Stimulated activated naive CD8-positive, alpha-beta T cell treated with anti-CD3 and anti-CD28 coated beads, Interleukin-15, Interleukin-2, amounts not matched to agents 100 ng/mL and 50 ng/mL, for 24 hours (primary cell): ENCODE measurements at regions not wholly inside any gene's neighbourhood (a gene's known extent, or its start where the extent isn't known, plus 50 kb on each side); places are given as distances from the start of the nearest gene placed in this dataset.

Experiments used
- H3K27ac Mint-ChIP-seq: one replicate; pipeline ENCODE4 v1.8.0; 2021; ENCODE audit warnings: mild to moderate bottlenecking, mixed read lengths
- H3K27me3 Mint-ChIP-seq: one replicate; pipeline ENCODE4 v1.8.0; 2021; ENCODE audit warnings: mixed read lengths
- H3K36me3 Mint-ChIP-seq: one replicate; pipeline ENCODE4 v1.8.0; 2021; ENCODE audit warnings: low read depth, mixed read lengths
- H3K4me1 Mint-ChIP-seq: one replicate; pipeline ENCODE4 v1.8.0; 2021; ENCODE audit warnings: low read depth, mixed read lengths
- H3K4me3 Mint-ChIP-seq: one replicate; pipeline ENCODE4 v1.8.0; 2021; ENCODE audit warnings: mild to moderate bottlenecking, mixed read lengths
- H3K9me3 Mint-ChIP-seq: one replicate; pipeline ENCODE4 v1.8.0; 2021; ENCODE audit warnings: mixed read lengths

- Mint-ChIP-seq H3K4me3 (no peak overlapping the region), H3K4me1 (no peaks in the 10 kb centered on the region), H3K9me3 (peaks cover 3% of the 10 kb centered on the region), H3K27ac (no peak overlapping the region), H3K36me3 (no peaks in the 10 kb centered on the region), H3K27me3 (peaks cover 11% of the 10 kb centered on the region)
Measured at GRCh38 chr1:5758000-5758858, 234.0 kb downstream of the NPHP4 start.

GRCh38 chr1:5757187-5757805, 234.9 kb downstream of the NPHP4 start:
- no peak overlapping the region for H3K4me3 Mint-ChIP-seq
- no peaks in the 10 kb centered on the region for H3K36me3 Mint-ChIP-seq
- H3K4me1 Mint-ChIP-seq = no peaks in the 10 kb centered on the region
- H3K9me3 Mint-ChIP-seq = peaks cover 2% of the 10 kb centered on the region
- H3K27ac Mint-ChIP-seq = no peak overlapping the region
- peaks cover 9% of the 10 kb centered on the region for H3K27me3 Mint-ChIP-seq

GRCh38 chr1:5756434-5757186, 235.6 kb downstream of the NPHP4 start:
- Mint-ChIP-seq H3K9me3 (peaks cover 2% of the 10 kb centered on the region), H3K27ac (no peak overlapping the region), H3K4me3 (no peak overlapping the region), H3K4me1 (no peaks in the 10 kb centered on the region), H3K36me3 (no peaks in the 10 kb centered on the region), H3K27me3 (peaks cover 2% of the 10 kb centered on the region)

GRCh38 chr1:5755552-5756125, 236.6 kb downstream of the NPHP4 start:
- no peaks in the 10 kb centered on the region for H3K36me3 Mint-ChIP-seq
- H3K4me3 Mint-ChIP-seq = no peak overlapping the region
- no peak overlapping the region for H3K27ac Mint-ChIP-seq
- H3K4me1 Mint-ChIP-seq = no peaks in the 10 kb centered on the region
- H3K27me3 Mint-ChIP-seq = no peaks in the 10 kb centered on the region
- peaks cover 2% of the 10 kb centered on the region for H3K9me3 Mint-ChIP-seq

- peaks cover 2% of the 10 kb centered on the region for H3K27me3 Mint-ChIP-seq
- H3K4me1 Mint-ChIP-seq = no peaks in the 10 kb centered on the region
- H3K9me3 Mint-ChIP-seq = no peaks in the 10 kb centered on the region
- H3K27ac Mint-ChIP-seq = no peak overlapping the region
- H3K4me3 Mint-ChIP-seq = no peak overlapping the region
- no peaks in the 10 kb centered on the region for H3K36me3 Mint-ChIP-seq
Measured at GRCh38 chr1:5754817-5755551, 237.2 kb downstream of the NPHP4 start.

DNA sequence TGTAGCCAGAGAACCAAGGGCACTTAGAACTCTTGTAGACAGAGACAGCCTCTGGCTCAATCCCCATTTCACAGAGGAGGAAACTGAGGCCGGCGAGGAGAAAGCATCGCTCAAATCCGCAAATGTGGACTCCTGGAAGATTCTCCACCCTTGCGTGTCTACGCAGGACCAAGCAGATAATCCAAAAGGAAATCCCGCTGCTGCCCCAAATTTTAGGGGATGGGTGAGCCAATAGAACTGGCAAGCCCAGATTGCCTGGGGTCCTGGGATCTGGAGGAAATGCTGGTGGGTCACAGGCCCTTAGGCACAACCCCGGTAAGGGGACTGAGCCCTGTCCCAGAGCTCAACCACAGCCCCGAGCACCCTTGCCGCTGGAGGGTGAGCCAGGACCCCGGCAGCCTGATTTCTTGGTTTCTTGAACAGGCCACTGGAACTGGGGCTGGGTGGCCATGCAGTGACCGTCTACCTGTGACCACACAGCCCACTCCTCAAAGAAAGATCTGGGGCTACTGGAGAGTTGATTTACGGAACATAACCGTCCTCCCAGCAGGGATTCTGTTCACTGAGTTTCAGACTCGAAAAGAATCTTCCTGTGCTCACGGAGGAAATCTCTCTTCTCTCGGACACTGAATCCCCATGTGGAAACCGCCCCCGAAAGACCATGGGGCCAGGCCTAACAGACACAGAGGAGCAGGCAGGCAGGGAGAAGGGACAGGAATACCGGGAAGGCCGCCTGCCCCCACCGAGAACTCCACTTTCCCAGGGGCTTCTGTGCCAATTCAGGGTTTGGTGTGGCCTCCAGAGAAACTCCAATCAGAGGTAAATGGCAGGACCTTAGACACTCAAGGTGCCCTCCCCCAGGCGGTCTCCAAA, 238.4 kb downstream of the NPHP4 start:
- no peak overlapping the region for H3K4me3 Mint-ChIP-seq
- H3K27me3 Mint-ChIP-seq = peaks cover 5% of the 10 kb centered on the region
- H3K4me1 Mint-ChIP-seq = no peaks in the 10 kb centered on the region
- H3K36me3 Mint-ChIP-seq = no peaks in the 10 kb centered on the region
- H3K9me3 Mint-ChIP-seq = no peaks in the 10 kb centered on the region
- H3K27ac Mint-ChIP-seq = no peak overlapping the region

DNA sequence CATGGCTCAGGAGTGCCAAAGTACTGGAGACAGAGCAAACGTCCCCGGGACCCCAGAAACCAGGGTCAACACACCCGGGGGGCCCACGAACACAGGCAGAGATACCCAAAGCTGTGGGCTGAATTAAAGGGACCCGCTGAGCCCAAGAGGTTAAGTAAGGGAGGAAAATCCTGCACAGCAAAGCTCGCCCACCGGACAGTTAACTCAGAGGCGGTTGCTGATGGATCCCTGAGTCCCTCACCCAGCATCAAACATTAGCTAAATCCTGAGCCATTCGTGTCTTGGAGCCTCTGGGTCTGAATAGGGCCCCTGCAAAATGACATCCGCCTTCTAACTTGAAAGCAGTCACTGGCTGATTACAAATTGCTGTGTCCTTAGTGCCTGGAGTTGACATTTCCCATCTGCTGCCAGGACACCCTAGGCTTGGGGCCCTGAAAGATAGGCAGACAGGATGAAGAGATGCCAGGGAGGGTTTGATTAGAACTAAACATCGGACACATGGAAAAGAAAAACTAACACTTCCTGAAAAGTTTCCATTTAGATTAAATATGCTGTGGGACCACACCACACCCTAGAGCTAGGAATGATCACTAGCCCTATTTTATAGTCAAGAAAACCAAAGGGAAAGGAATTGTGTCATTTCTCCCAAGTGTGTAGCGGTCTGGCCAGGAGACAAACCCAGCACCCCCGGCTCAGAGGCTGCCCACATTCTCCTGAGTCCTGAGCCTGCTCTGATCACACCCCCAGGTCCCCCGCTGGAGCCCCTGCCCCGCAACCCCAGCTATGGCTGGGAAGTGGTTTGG, 239.3 kb downstream of the NPHP4 start:
- Mint-ChIP-seq H3K4me3 (no peak overlapping the region), H3K36me3 (no peaks in the 10 kb centered on the region), H3K9me3 (no peaks in the 10 kb centered on the region), H3K27ac (no peak overlapping the region), H3K27me3 (peaks cover 5% of the 10 kb centered on the region), H3K4me1 (no peaks in the 10 kb centered on the region)

- Mint-ChIP-seq H3K9me3 (no peaks in the 10 kb centered on the region), H3K36me3 (no peaks in the 10 kb centered on the region), H3K4me3 (no peak overlapping the region), H3K27ac (no peak overlapping the region), H3K27me3 (peaks cover 5% of the 10 kb centered on the region), H3K4me1 (no peaks in the 10 kb centered on the region)
Measured at GRCh38 chr1:5751833-5752745, 240.1 kb downstream of the NPHP4 start.

GRCh38 chr1:5751163-5751540, 241.1 kb downstream of the NPHP4 start:
- H3K9me3 Mint-ChIP-seq = no peaks in the 10 kb centered on the region
- H3K4me3 Mint-ChIP-seq = no peak overlapping the region
- no peaks in the 10 kb centered on the region for H3K36me3 Mint-ChIP-seq
- H3K27ac Mint-ChIP-seq = no peak overlapping the region
- H3K4me1 Mint-ChIP-seq = no peaks in the 10 kb centered on the region
- peaks cover 5% of the 10 kb centered on the region for H3K27me3 Mint-ChIP-seq

DNA sequence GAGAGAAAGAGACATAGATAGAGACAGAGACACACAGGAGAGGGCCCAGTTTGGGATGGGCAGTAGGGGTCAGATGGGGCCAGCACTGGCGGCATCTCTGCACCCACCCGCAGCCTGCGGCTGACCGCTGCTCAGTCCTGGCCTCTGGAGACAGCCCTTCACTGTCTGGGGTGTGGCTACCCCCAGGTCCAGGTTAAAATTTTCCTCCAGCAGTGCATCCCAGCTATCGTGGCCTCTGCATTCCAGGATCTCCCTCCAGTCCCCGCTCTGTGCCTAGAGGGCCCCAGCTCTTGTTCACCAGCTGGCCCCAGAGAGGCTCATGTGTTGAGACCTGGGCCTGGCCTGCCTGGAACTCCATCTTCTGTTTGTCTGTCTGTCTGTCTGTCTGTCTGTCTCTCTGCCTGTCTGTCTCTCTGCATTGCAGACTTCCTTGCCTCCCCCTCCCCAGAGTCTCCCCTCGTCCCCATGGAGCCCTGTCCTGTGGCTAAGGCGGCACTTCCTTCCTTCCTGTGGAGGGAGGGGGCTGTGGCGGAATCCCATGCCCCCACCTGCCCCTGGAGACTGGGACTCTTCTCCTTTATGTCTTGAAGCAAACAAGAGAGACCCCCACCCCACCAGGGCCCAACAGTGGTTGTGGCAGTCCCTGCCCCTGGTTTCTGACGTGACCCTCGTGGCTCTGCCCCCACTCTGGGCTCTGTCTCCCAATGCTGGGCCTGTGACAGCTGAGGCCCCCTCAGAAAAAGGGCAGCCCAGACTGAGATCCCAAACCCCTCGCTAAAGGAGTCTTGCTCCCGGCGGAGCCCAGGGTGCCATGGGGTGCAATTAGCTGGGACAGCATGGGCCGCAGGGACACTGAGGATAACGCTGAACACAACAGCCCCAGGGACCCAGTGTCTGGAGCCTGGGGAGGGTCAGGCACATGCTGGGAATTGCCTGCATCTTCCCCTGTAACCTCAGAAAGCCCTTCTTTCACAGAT, 241.8 kb downstream of the NPHP4 start:
- Mint-ChIP-seq H3K27ac (no peak overlapping the region), H3K4me3 (no peak overlapping the region), H3K4me1 (no peaks in the 10 kb centered on the region), H3K9me3 (no peaks in the 10 kb centered on the region), H3K36me3 (no peaks in the 10 kb centered on the region), H3K27me3 (peaks cover 6% of the 10 kb centered on the region)

DNA sequence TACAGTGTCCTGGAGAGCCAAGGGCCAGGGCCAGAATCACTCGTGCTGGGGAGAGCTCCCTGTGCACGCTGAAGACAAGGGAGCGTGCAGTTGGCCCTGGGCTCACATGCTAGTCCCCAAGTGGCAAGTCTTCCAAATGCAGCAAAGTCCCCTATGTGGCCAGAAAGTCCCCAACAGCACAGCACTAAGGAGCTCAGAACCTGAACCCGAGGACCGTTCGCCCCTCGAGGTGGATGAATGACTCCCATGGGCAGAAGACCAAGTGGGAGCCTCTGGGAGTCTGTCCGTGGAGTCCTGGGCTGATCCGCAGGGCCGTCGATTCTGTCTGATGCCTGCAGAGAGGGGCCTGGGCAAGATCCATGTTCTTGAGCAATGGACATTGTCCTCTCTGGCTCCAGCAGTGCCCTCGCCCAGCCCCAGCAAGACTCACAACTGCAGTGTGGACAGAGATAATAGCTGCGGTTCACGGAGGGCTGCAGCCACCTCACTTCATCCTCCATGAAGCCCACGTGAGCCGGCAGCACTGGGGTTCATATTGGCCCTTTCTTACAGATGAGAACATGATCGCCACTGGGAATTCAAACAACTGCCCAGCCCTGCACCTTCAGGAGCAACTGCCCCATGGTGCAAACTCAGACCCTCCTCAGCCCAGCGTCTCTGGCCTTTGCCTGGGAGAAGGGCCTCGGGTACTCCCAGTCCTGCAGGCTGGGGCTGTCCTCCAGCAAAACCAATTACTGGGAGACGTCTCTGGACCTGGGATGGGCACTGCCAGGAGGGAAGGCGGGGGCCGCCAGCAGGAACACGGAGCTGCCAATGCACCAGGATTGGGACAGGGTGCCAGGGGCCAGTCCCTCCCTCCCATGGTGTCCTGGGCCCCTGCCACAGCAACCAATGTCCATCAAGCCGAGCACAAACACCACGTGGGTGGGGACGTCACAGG, 243.7 kb downstream of the NPHP4 start:
- H3K36me3 Mint-ChIP-seq = no peaks in the 10 kb centered on the region
- H3K4me1 Mint-ChIP-seq = no peaks in the 10 kb centered on the region
- H3K9me3 Mint-ChIP-seq = no peaks in the 10 kb centered on the region
- no peak overlapping the region for H3K4me3 Mint-ChIP-seq
- no peak overlapping the region for H3K27ac Mint-ChIP-seq
- peaks cover 16% of the 10 kb centered on the region for H3K27me3 Mint-ChIP-seq
